SK-N-SH treated with all-trans-retinoic acid at 6 μM for 48 hours (cell line): ENCODE measurements at regions not wholly inside any gene's neighbourhood (a gene's known extent, or its start where the extent isn't known, plus 50 kb on each side); places are given as distances from the start of the nearest gene placed in this dataset.

Experiments
- ARNTL ChIP-seq: fragments of 450-650 bp; formaldehyde crosslinking; IDR thresholded peaks from 2 replicates; pipeline ENCODE4 v1.5.0; 2020; ENCODE audit warnings: low read depth, mild to moderate bottlenecking, moderate library complexity, borderline replicate concordance
- CSDC2 ChIP-seq: fragments of 250-450 bp; sonication (Bioruptor Pico); IDR thresholded peaks from 2 replicates; pipeline ENCODE4 v1.5.0; 2020; ENCODE audit warnings: mild to moderate bottlenecking, moderate library complexity
- GLIS3 ChIP-seq: fragments of 250-450 bp; sonication (Bioruptor Pico); IDR thresholded peaks from 2 replicates; pipeline ENCODE4 v1.5.0; 2020; ENCODE audit warnings: mild to moderate bottlenecking, moderate library complexity
- OSR1 ChIP-seq: fragments of 250-450 bp; sonication (Bioruptor Pico); IDR thresholded peaks from 2 replicates; pipeline ENCODE4 v1.8.0; 2022; ENCODE audit warnings: moderate library complexity, mild to moderate bottlenecking, inconsistent platforms
- PPARA ChIP-seq: fragments of 250-450 bp; sonication (Bioruptor Pico); IDR thresholded peaks from 2 replicates; pipeline ENCODE4 v1.5.0; 2020; ENCODE audit warnings: mild to moderate bottlenecking, borderline replicate concordance
- RARB ChIP-seq: fragments of 250-450 bp; sonication (Bioruptor Pico); IDR thresholded peaks from 2 replicates; pipeline ENCODE4 v1.8.0; 2021; ENCODE audit warnings: mild to moderate bottlenecking, moderate library complexity
- TCF4 ChIP-seq: fragments of 250-450 bp; sonication (Bioruptor Pico); IDR thresholded peaks from 2 replicates; pipeline ENCODE4 v1.8.0; 2021; ENCODE audit warnings: mild to moderate bottlenecking, moderate library complexity, borderline replicate concordance
- ZC3H10 ChIP-seq: fragments of 250-450 bp; sonication (Bioruptor Pico); IDR thresholded peaks from 2 replicates; pipeline ENCODE4 v1.5.1; 2021; ENCODE audit warnings: mild to moderate bottlenecking, moderate library complexity
- ZNF8 ChIP-seq: fragments of 450-650 bp; formaldehyde crosslinking; IDR thresholded peaks from 2 replicates; pipeline ENCODE4 v1.5.0; 2020; ENCODE audit warnings: mild to moderate bottlenecking, moderate library complexity
- TF ChIP-seq, protein P1 (sequence below): fragments of 250-450 bp; sonication (Bioruptor Pico); IDR thresholded peaks from 2 replicates; pipeline ENCODE4 v1.8.0; 2020; ENCODE audit warnings: mild to moderate bottlenecking, moderate library complexity, borderline replicate concordance
- TF ChIP-seq, protein P2 (sequence below): fragments of 250-450 bp; sonication (Bioruptor Pico); IDR thresholded peaks from 2 replicates; pipeline ENCODE4 v1.5.1; 2021; ENCODE audit warnings: mild to moderate bottlenecking, moderate library complexity

DNA sequence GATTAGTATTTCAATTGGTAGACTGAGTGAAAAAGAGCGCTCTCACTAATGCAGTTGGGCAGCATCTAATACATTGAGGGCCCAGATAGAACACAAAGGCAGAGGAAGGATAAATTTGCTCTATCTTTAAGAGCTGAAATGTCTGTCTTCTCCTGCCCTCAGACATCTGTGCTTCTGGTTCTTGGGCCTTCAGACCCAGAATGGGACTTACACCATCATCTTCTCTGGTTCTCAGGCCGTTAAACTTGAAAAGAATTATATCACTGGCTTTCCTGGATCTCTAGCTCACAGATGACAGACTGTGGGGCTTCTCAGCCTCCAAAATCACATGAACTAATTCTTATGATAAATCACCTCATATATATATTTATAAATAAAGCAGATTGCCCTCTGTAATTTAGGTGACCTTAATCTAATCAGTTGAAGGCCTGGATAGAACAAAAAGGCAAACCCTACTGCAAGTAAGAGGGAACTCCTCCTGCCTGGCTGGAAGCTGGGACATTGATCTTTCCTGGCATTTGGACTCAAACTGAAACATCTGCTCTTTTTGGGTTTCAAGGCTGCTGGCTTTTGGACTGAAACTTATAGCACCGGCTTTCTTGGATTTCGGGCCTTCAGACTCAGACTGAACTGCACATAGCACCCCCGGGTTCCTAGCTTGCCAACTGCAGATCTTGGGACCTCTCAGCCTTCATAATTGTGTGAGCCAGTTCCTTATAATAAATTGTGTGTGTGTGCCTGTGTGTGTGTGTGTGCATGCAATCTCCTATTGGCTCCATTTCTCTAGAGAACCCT lies 390.4 kb upstream of the PLXNA2 start:
- no peak for TF ChIP-seq ARNTL (CRISPR knock-in tag)
- TF ChIP-seq, protein P1, sequence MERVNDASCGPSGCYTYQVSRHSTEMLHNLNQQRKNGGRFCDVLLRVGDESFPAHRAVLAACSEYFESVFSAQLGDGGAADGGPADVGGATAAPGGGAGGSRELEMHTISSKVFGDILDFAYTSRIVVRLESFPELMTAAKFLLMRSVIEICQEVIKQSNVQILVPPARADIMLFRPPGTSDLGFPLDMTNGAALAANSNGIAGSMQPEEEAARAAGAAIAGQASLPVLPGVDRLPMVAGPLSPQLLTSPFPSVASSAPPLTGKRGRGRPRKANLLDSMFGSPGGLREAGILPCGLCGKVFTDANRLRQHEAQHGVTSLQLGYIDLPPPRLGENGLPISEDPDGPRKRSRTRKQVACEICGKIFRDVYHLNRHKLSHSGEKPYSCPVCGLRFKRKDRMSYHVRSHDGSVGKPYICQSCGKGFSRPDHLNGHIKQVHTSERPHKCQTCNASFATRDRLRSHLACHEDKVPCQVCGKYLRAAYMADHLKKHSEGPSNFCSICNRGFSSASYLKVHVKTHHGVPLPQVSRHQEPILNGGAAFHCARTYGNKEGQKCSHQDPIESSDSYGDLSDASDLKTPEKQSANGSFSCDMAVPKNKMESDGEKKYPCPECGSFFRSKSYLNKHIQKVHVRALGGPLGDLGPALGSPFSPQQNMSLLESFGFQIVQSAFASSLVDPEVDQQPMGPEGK (CRISPR knock-in tag): no peak
- TF ChIP-seq PPARA (CRISPR knock-in tag): no peak
- TF ChIP-seq CSDC2 (CRISPR knock-in tag): no peak
- no peak for TF ChIP-seq OSR1 (CRISPR knock-in tag)
- TF ChIP-seq, protein P2, sequence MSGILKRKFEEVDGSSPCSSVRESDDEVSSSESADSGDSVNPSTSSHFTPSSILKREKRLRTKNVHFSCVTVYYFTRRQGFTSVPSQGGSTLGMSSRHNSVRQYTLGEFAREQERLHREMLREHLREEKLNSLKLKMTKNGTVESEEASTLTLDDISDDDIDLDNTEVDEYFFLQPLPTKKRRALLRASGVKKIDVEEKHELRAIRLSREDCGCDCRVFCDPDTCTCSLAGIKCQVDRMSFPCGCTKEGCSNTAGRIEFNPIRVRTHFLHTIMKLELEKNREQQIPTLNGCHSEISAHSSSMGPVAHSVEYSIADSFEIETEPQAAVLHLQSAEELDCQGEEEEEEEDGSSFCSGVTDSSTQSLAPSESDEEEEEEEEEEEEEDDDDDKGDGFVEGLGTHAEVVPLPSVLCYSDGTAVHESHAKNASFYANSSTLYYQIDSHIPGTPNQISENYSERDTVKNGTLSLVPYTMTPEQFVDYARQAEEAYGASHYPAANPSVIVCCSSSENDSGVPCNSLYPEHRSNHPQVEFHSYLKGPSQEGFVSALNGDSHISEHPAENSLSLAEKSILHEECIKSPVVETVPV (CRISPR knock-in tag): no peak
- no peak for TF ChIP-seq RARB (CRISPR knock-in tag)
- TF ChIP-seq TCF4: no peak
- no peak for TF ChIP-seq GLIS3
- no peak for TF ChIP-seq ZC3H10
- TF ChIP-seq ZNF8 (CRISPR knock-in tag): no peak
